GM12878 (cell line): ENCODE measurements at regions not wholly inside any gene's neighbourhood (a gene's known extent, or its start where the extent isn't known, plus 50 kb on each side); places are given as distances from the start of the nearest gene placed in this dataset.

Experiments used
- ATAC-seq: fragments of 200-7000 bp; cut with Tn5 transposase; 3 replicates; pipeline ENCODE4 v1.9.1; 2020; ENCODE audit warnings: mild to moderate bottlenecking, moderate library complexity
- BruUV-seq: library from RNA; stranded (reverse); fragments of 400-500 nt; replicated peaks from 2 replicates; lab custom pipeline; 2021; lab: Mats Ljungman, UMichigan
- CTCF ChIA-PET: fragments of 300-600 bp; sonication (Branson Sonifier 250); formaldehyde crosslinking; extraction: SDS; loops from one replicate; lab custom pipeline; 2021; ENCODE audit warnings: inconsistent platforms; lab: Yijun Ruan, JAX
- POLR2A ChIA-PET: fragments of 350-600 bp; formaldehyde crosslinking; extraction: SDS; loops from one replicate; lab custom pipeline; 2021; ENCODE audit warnings: inconsistent platforms; lab: Charles Lee
- RAD21 ChIA-PET: fragments of 300-600 bp; sonication (Branson Sonifier 250); formaldehyde crosslinking; loops from one replicate; lab custom pipeline; 2023; ENCODE audit warnings: antibody characterized with exemption; ENCODE audit not compliant: unreplicated experiment; lab: Charles Lee
- SMC1A ChIA-PET: fragments of 300-600 bp; sonication (Branson Sonifier 250); formaldehyde crosslinking; loops from one replicate; lab custom pipeline; 2023; ENCODE audit not compliant: unreplicated experiment, uncharacterized antibody; lab: Charles Lee
- DNase-seq: peaks from one replicate; pipeline ENCODE4 v3.0.0-alpha.2; 2011; ENCODE audit warnings: low read depth, low spot score
- FAIRE-seq: peaks from 3 replicates; lab custom pipeline; 2011; peaks lifted over from hg19 to GRCh38; lab: Jason Lieb, UNC
- H2AFZ ChIP-seq: 2 replicates; pipeline ENCODE4 v1.6.0; 2011; ENCODE audit warnings: low read depth, low read length, control low read depth; ENCODE audit not compliant: control insufficient read depth
- H3K27ac ChIP-seq: 2 replicates; pipeline ENCODE4 v1.5.1; 2011; ENCODE audit warnings: control low read depth; ENCODE audit not compliant: control insufficient read depth, insufficient read depth
- H3K27me3 ChIP-seq, 2 experiments: replicated peaks in 1 of 2; 2 replicates each; pipeline versions ENCODE4 v1.6.0 to v1.6.1; 2011; ENCODE audit warnings: low read length in 1 of 2; ENCODE audit not compliant: control insufficient read depth in 2 of 2, insufficient read depth in 2 of 2
- H3K36me3 ChIP-seq, 2 experiments: 2 replicates each; pipeline ENCODE4 v1.5.1; 2011; ENCODE audit warnings: low read length in 1 of 2; ENCODE audit not compliant: control insufficient read depth in 2 of 2, insufficient read depth in 2 of 2
- H3K4me1 ChIP-seq: 2 replicates; pipeline ENCODE4 v1.6.1; 2011; ENCODE audit warnings: mild to moderate bottlenecking, low read length, moderate library complexity, mixed read lengths; ENCODE audit not compliant: control insufficient read depth, insufficient read depth
- H3K4me2 ChIP-seq: 2 replicates; pipeline ENCODE4 v1.6.0; 2011; ENCODE audit warnings: control low read depth; ENCODE audit not compliant: control insufficient read depth, insufficient read depth
- H3K4me3 ChIP-seq: fragments of 200-600 bp; sonication (generic); 2 replicates; pipeline ENCODE4 v1.5.1; 2016
- H3K79me2 ChIP-seq: 2 replicates; pipeline ENCODE4 v1.6.0; 2011; ENCODE audit warnings: low read length; ENCODE audit not compliant: control insufficient read depth, insufficient read depth
- H3K9ac ChIP-seq: 2 replicates; pipeline ENCODE4 v1.8.0; 2011; ENCODE audit warnings: low read length, control low read depth, mixed read lengths; ENCODE audit not compliant: control insufficient read depth, insufficient read depth
- H3K9me3 ChIP-seq: replicated peaks from 3 replicates; pipeline ENCODE4 v1.5.1; 2011; ENCODE audit warnings: mild to moderate bottlenecking, low read length; ENCODE audit not compliant: control insufficient read depth, insufficient read depth
- H4K20me1 ChIP-seq: 2 replicates; pipeline ENCODE4 v1.6.0; 2011; ENCODE audit not compliant: control insufficient read depth, insufficient read depth
- DPF2 ChIP-seq: fragments of 450-650 bp; IDR thresholded peaks from 2 replicates; pipeline ENCODE4 v1.6.1; 2017; ENCODE audit warnings: mild to moderate bottlenecking
- HDGF ChIP-seq: fragments of 450-650 bp; IDR thresholded peaks from 2 replicates; pipeline ENCODE4 v1.6.1; 2016; ENCODE audit warnings: antibody characterized with exemption
- HSF1 ChIP-seq: fragments of 150-350 bp; IDR thresholded peaks from 2 replicates; pipeline ENCODE4 v1.6.1; 2014; ENCODE audit warnings: mild to moderate bottlenecking, low read depth, low read length
- IRF4 ChIP-seq: IDR thresholded peaks from 2 replicates; pipeline ENCODE4 v1.6.1; 2011; ENCODE audit warnings: low read depth, low read length
- POU2F2 ChIP-seq: IDR thresholded peaks from 3 replicates; pipeline ENCODE4 v1.6.1; 2011; ENCODE audit warnings: low read depth, mild to moderate bottlenecking, low read length, borderline replicate concordance
- SP1 ChIP-seq: IDR thresholded peaks from one replicate; pipeline ENCODE4 v1.6.1; 2011; ENCODE audit warnings: low read depth, low read length
- SPI1 ChIP-seq: IDR thresholded peaks from 2 replicates; pipeline ENCODE4 v1.6.1; 2011; ENCODE audit warnings: low read depth, mild to moderate bottlenecking, low read length, moderate library complexity, borderline replicate concordance; ENCODE audit not compliant: insufficient read depth
- STAT1 ChIP-seq: fragments of 450-650 bp; conservative IDR thresholded peaks from 2 replicates; pipeline ENCODE4 v1.6.1; 2014; ENCODE audit warnings: antibody characterized with exemption, mild to moderate bottlenecking
- STAT3 ChIP-seq: IDR thresholded peaks from 2 replicates; pipeline ENCODE4 v1.6.1; 2011; ENCODE audit warnings: low read depth, low read length, improper control_type of control experiment
- ZNF217 ChIP-seq: fragments of 450-650 bp; IDR thresholded peaks from 2 replicates; pipeline ENCODE4 v1.6.1; 2017; ENCODE audit warnings: antibody characterized with exemption, mild to moderate bottlenecking
- WGBS: methylation state at CpG from one replicate; pipeline ENCODE4 v1.1.6; 2016; ENCODE audit warnings: low lambda C conversion rate; ENCODE audit not compliant: insufficient replicate concordance, insufficient coverage; ENCODE audit errors: missing lambda C conversion rate; 5-methylcytosine and 5-hydroxymethylcytosine counted together
- in situ Hi-C: fragments of 300-500 bp; cut with MboI; formaldehyde crosslinking; loops from 9 replicates; pipeline ENCODE4 v1.14.3; 2018; ENCODE audit warnings: mixed read lengths
- intact Hi-C: fragments of 100-400 bp; cut with micrococcal nuclease; formaldehyde crosslinking; loops from one replicate; pipeline ENCODE4 v1.14.2; 2022; ENCODE audit not compliant: unreplicated experiment

- Histone ChIP-seq H4K20me1 (no peaks in the 10 kb centered on the region), H3K27ac (no peak overlapping the region), H3K4me3 (no peak overlapping the region), H3K9ac (no peak overlapping the region), H3K36me3 (no peaks in the 10 kb centered on the region), H3K79me2 (no peaks in the 10 kb centered on the region), H3K4me2 (no peak overlapping the region), H2AFZ (peak overlapping the region; percentile 33), H3K4me1 (peaks cover 11% of the 10 kb centered on the region), H3K9me3 (no peaks in the 10 kb centered on the region; the same call in 2 of the 3 replicates), H3K27me3 (no peaks in the 10 kb centered on the region)
- BruUV-seq, result no TSS peak
- DNase-seq (no peak), FAIRE-seq (no peak), ATAC-seq (no peak)
- 68% methylated on average over 13 of the region's 13 CpGs for WGBS
- ChIA-PET CTCF (no interaction called here), RAD21 (no interaction called here), SMC1A (no interaction called here), POLR2A (no interaction called here)
- in situ Hi-C loops (no loop called here), intact Hi-C loops (no loop called here)
- TF ChIP-seq STAT1 (no peak), SPI1 (no peak), POU2F2 (no peak), HDGF (no peak), SP1 (no peak), HSF1 (no peak), IRF4 (no peak), DPF2 (no peak), STAT3 (no peak), ZNF217 (no peak)
Measured at GRCh38 chr1:8144323-8144722, 118.2 kb upstream of the ERRFI1 start.
